Common myeloid progenitor, CD34-positive (primary cell): ENCODE measurements at regions not wholly inside any gene's neighbourhood (a gene's known extent, or its start where the extent isn't known, plus 50 kb on each side); places are given as distances from the start of the nearest gene placed in this dataset.

Experiments used
- CTCF ChIA-PET: fragments of 350-600 bp; sonication (Branson Sonifier 250); formaldehyde crosslinking; loops from one replicate; lab custom pipeline; 2021; ENCODE audit warnings: antibody characterized with exemption; lab: Charles Lee
- POLR2A ChIA-PET: fragments of 350-600 bp; sonication (Branson Sonifier 250); formaldehyde crosslinking; loops from one replicate; lab custom pipeline; 2021; ENCODE audit warnings: antibody characterized with exemption; lab: Charles Lee
- DNase-seq, 3 donors: peaks; one replicate each; pipeline versions ENCODE4 v3.0.0 to v3.0.0-alpha.2; 2013
- H3K27ac ChIP-seq, 2 experiments: 1 replicate in 1 of 2; 2 replicates in 1 of 2; pipeline ENCODE4 v1.7.0; 2013; ENCODE audit warnings: inconsistent platforms in 2 of 2, low read length in 2 of 2, mild to moderate bottlenecking in 2 of 2, low read depth in 1 of 2, moderate library complexity in 1 of 2; ENCODE audit not compliant: severe bottlenecking in 2 of 2, insufficient read depth in 1 of 2, poor library complexity in 1 of 2
- H3K27me3 ChIP-seq, 5 experiments: replicated peaks in 2 of 5; 1 replicate in 3 of 5; 2 replicates in 2 of 5; pipeline versions ENCODE4 v1.6.1 to v1.7.0; 2013; ENCODE audit warnings: low read length in 4 of 5, mild to moderate bottlenecking in 2 of 5, moderate library complexity in 2 of 5, inconsistent platforms in 1 of 5; ENCODE audit not compliant: insufficient read depth in 5 of 5, control insufficient read depth in 4 of 5
- H3K36me3 ChIP-seq, 4 experiments: 1 replicate in 2 of 4; 2 replicates in 2 of 4; pipeline versions ENCODE4 v1.6.1 to v1.7.0; 2013; ENCODE audit warnings: low read length in 3 of 4, control low read depth in 1 of 4, mild to moderate bottlenecking in 1 of 4; ENCODE audit not compliant: control insufficient read depth in 4 of 4, insufficient read depth in 4 of 4
- H3K4me1 ChIP-seq, 4 experiments: 1 replicate in 3 of 4; 2 replicates in 1 of 4; pipeline versions ENCODE4 v1.6.1 to v1.7.1; 2013; ENCODE audit warnings: low read length in 3 of 4, mild to moderate bottlenecking in 3 of 4, control low read depth in 1 of 4, inconsistent platforms in 1 of 4, moderate library complexity in 1 of 4; ENCODE audit not compliant: control insufficient read depth in 4 of 4, insufficient read depth in 4 of 4; ENCODE audit errors: control extremely low read depth in 1 of 4
- H3K4me3 ChIP-seq, 7 experiments: 1 replicate in 4 of 7; 2 replicates in 3 of 7; pipeline versions ENCODE4 v1.5.1 to v1.7.0; 2013; ENCODE audit warnings: mild to moderate bottlenecking in 7 of 7, low read length in 6 of 7, moderate library complexity in 6 of 7, inconsistent platforms in 2 of 7, low read depth in 2 of 7, control low read depth in 1 of 7; ENCODE audit not compliant: insufficient read depth in 4 of 7, control insufficient read depth in 1 of 7; ENCODE audit errors: extremely low read depth in 1 of 7
- H3K9me3 ChIP-seq, 5 experiments: 1 replicate in 4 of 5; 2 replicates in 1 of 5; pipeline versions ENCODE4 v1.6.1 to v1.7.1; 2013; ENCODE audit warnings: low read length in 4 of 5, mild to moderate bottlenecking in 2 of 5, inconsistent platforms in 1 of 5, low read depth in 1 of 5, moderate library complexity in 1 of 5; ENCODE audit not compliant: control insufficient read depth in 4 of 5, insufficient read depth in 2 of 5; ENCODE audit errors: control extremely low read depth in 1 of 5
- WGBS: methylation state at CpG from one replicate; pipeline ENCODE4 v1.1.5; 2013; ENCODE audit not compliant: insufficient coverage; 5-methylcytosine and 5-hydroxymethylcytosine counted together

DNA sequence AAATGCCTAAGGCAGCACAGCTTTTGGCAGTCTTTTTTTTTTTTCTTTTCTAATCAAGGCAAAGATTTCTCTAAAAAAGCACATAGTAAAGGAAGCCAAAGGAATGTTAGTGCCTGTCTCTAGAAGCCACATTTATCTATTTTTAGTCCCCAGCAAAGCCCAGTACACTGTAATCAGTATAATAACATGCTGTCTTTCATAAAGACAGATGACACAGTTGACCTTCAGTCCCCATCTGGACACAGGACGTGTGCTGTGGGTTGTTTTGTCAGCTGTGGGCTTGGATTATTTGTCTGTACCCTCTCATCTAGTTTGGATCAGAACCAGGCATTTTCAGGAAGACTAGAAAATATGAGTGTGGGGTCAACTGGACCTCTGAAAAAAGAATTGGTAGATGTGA, 110.4 kb upstream of the CTNNB1 start:
- ChIA-PET CTCF (no interaction called here), POLR2A (no interaction called here)
- DNase-seq, result no peak
- Histone ChIP-seq H3K4me1 (no peaks in the 10 kb centered on the region), H3K27ac (no peak overlapping the region), H3K27me3 (no peaks in the 10 kb centered on the region), H3K9me3 (no peaks in the 10 kb centered on the region), H3K36me3 (no peaks in the 10 kb centered on the region), H3K4me3 (no peak overlapping the region)
- WGBS, result no CpG with 5 or more reads among the region's 1 CpG

DNA sequence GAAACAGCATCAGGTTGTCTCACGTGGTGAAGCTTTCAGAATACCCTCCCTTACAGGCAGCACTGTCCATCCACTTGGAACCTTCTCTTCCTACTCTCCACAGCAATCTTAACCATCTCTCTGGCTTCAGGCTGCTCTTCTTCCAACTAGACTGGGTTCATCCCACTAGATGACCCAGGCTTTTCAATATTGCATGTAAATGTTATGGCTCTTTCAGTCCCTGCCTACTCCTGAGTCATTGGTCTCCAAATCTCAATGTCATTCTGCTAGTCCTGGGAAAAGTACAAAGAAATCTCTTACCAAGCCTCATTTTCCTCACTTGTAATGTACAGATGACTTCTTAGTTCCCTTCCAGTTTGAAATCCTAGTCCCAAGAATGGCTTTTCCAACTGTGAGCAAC, 109.7 kb upstream of the CTNNB1 start:
- Histone ChIP-seq H3K27me3 (no peaks in the 10 kb centered on the region), H3K4me1 (no peaks in the 10 kb centered on the region), H3K27ac (no peak overlapping the region), H3K4me3 (no peak overlapping the region), H3K36me3 (no peaks in the 10 kb centered on the region), H3K9me3 (no peaks in the 10 kb centered on the region)
- DNase-seq, result no peak
- ChIA-PET POLR2A (no interaction called here), CTCF (no interaction called here)
- WGBS, result 86% methylated on average over 1 of the region's 1 CpG

DNA sequence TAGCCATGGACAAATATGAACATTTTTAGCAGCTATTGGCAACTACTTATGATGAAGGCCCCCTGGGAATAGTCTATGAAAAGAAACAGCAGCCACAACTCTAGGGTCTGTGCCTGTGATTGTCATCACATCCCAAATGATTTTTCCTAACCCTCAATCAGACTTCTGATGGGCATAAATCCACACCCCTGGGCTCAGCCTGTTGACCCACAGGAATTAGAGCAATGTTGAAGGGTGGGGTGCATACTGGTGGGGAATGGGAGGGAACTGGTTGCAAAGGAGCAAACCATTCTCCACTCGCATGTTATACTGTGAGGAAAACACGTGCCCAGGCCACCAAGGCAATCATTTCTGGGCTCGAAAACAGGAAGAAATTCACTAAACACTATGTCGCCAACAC, 106.5 kb upstream of the CTNNB1 start:
- DNase-seq, result no peak
- ChIA-PET POLR2A (no interaction called here), CTCF (no interaction called here)
- Histone ChIP-seq H3K4me3 (no peak overlapping the region), H3K4me1 (no peaks in the 10 kb centered on the region), H3K27ac (no peak overlapping the region), H3K36me3 (no peaks in the 10 kb centered on the region), H3K9me3 (no peaks in the 10 kb centered on the region), H3K27me3 (no peaks in the 10 kb centered on the region)
- 86% methylated on average over 3 of the region's 4 CpGs for WGBS

DNA sequence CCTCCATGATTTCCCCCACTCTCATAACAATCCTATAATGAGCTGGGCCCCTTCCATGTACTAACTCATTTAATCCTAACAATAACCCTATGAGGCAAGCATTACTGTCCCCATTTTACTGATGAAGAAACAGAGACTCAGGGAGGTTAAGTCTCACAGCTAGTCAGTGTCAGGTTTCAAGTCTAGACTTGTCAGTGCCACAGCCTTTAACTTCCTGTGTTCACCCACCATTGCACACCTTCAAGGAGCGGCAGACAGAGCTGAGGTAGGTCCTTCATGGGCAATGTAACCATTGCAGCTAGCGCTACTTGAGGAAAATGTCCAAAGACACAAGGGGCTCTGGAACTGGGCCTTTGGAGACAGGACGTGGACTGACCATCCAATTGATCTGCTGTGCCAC, 105.8 kb upstream of the CTNNB1 start:
- H3K4me3 ChIP-seq, result no peak overlapping the region
- ChIA-PET POLR2A (no interaction called here), CTCF (no interaction called here)
- no peak overlapping the region for H3K27ac ChIP-seq
- H3K36me3 ChIP-seq, result no peaks in the 10 kb centered on the region
- no peaks in the 10 kb centered on the region for H3K4me1 ChIP-seq
- no peaks in the 10 kb centered on the region for H3K27me3 ChIP-seq
- H3K9me3 ChIP-seq, result no peaks in the 10 kb centered on the region
- 100% methylated on average over 3 of the region's 3 CpGs for WGBS
- DNase-seq, result no peak

DNA sequence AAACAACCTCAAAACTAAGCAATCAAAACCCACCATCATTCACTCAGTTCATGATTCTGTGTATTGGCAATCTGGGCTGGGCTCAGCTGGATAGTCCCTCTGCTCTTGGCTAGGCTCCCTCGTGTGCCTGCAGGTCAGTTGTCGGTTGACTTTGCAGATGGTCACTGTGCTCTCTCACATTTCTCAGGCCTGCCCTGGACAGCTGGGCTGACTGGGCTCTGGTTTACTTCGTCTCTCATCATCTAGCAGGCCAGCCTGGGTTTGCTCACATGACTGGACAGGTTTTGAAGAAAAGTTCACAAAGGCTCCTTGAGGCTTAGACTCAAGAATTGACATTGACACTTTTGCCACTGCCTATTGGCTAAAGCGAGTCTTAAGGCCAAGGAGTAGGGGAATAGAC, 105.0 kb upstream of the CTNNB1 start:
- Histone ChIP-seq H3K27ac (no peak overlapping the region), H3K36me3 (no peaks in the 10 kb centered on the region), H3K9me3 (no peaks in the 10 kb centered on the region), H3K4me3 (no peak overlapping the region), H3K27me3 (no peaks in the 10 kb centered on the region), H3K4me1 (no peaks in the 10 kb centered on the region)
- POLR2A ChIA-PET, result no interaction called here
- no peak for DNase-seq
- CTCF ChIA-PET, result no interaction called here
- 98% methylated on average over 4 of the region's 4 CpGs for WGBS

DNA sequence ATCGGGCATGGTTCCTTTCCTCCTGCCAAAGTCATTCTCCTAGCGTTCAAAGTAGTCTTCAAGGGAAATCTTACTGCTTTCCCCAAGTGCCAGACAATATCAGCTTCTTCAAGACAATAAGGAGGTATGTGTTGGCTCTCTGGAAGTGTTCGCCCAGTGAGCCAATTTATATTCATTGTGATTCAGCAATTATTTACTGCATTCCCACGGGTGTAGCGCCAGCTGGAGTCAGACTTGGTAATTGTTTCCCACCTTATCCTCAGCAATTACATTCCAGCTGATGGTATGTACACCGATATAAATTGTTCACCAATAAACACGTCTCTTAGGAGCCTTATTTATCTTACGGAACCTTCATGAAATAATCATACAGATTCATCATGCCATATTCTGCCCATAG, 103.6 kb upstream of the CTNNB1 start:
- Histone ChIP-seq H3K27ac (no peak overlapping the region), H3K4me1 (no peaks in the 10 kb centered on the region), H3K27me3 (no peaks in the 10 kb centered on the region), H3K4me3 (no peak overlapping the region), H3K36me3 (no peaks in the 10 kb centered on the region), H3K9me3 (no peaks in the 10 kb centered on the region)
- ChIA-PET POLR2A (interaction anchor here (0.6 kb wide), 2 partner anchors 30 to 1373 kb away, joined by 3 to 4 read pairs; no protein-coding TSS in a partner anchor), CTCF (interaction anchor here (0.9 to 1.4 kb wide), 2 partner anchors 19 to 516 kb away, joined by 3 to 4 read pairs; no protein-coding TSS in a partner anchor)
- 77% methylated on average over 6 of the region's 8 CpGs for WGBS
- DNase-seq, result peak in 2 of 3 donors; percentile 20 to 27

DNA sequence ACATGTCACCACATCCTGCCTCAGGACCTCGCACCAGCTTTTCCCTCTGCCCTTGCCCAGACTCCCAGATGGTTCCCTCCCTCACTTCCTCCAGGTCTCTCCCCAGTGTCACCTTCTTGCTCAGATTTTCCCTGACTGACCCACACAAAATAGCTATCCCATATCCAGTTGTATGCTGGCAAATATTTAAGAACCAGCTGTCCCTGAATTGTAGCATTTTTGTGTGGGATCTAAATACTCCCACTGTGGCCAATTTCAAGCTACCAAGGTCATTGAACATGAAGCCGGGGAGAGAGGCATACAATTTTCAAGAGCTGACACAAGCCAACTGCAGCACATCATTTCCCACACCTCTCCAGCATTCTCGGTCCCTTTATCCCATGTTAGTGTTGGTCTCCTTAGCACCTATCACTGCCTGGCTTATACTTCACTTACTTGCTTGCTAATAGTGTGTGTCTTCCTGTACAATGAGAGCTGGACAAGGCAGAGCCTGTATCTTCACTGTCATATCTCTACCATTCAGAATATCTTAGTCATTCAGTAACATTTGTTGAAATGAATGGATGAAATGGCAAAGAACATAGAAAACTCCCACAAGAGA, 101.3 kb upstream of the CTNNB1 start:
- H3K4me1 ChIP-seq, result no peaks in the 10 kb centered on the region
- H3K36me3 ChIP-seq, result no peaks in the 10 kb centered on the region
- DNase-seq, result no peak
- H3K27me3 ChIP-seq, result no peaks in the 10 kb centered on the region
- H3K9me3 ChIP-seq, result no peaks in the 10 kb centered on the region
- 93% methylated on average over 3 of the region's 3 CpGs for WGBS
- POLR2A ChIA-PET, result interaction anchor here (0.5 kb wide), 1 partner anchor 21 kb away, joined by 3 read pairs; no protein-coding TSS in a partner anchor
- no peak overlapping the region for H3K4me3 ChIP-seq
- CTCF ChIA-PET, result interaction anchor here (0.7 to 1.0 kb wide), 2 partner anchors 16 to 23 kb away, joined by 3 to 4 read pairs; no protein-coding TSS in a partner anchor
- H3K27ac ChIP-seq, result no peak overlapping the region
